PFSK-1 (cell line): ENCODE measurements at regions not wholly inside any gene's neighbourhood (a gene's known extent, or its start where the extent isn't known, plus 50 kb on each side); places are given as distances from the start of the nearest gene placed in this dataset.

Experiments
- FOXP2 ChIP-seq: optimal IDR thresholded peaks from 2 replicates; pipeline ENCODE3; 2011; ENCODE audit warnings: borderline replicate concordance, control low read depth, inconsistent platforms; ENCODE audit not compliant: insufficient read depth; ENCODE audit errors: extremely low read length, extremely low read depth
- POLR2AphosphoS5 ChIP-seq: IDR thresholded peaks from 2 replicates; pipeline ENCODE4 v1.6.1; 2012; ENCODE audit warnings: low read depth, mild to moderate bottlenecking, control low read depth, low read length, moderate library complexity
- SIN3A ChIP-seq: IDR thresholded peaks from 2 replicates; pipeline ENCODE4 v1.6.1; 2012; ENCODE audit warnings: mild to moderate bottlenecking, low read length, moderate library complexity, borderline replicate concordance; ENCODE audit not compliant: insufficient read depth
- TF ChIP-seq, protein P1 (sequence below), 2 experiments: IDR thresholded peaks; 2 replicates each; pipeline versions ENCODE4 v1.6.1 to v1.8.0; 2011 to 2012; ENCODE audit warnings: low read depth in 2 of 2, low read length in 2 of 2, control low read depth in 1 of 2, inconsistent platforms in 1 of 2, mild to moderate bottlenecking in 1 of 2, moderate library complexity in 1 of 2; ENCODE audit not compliant: insufficient read depth in 1 of 2

DNA sequence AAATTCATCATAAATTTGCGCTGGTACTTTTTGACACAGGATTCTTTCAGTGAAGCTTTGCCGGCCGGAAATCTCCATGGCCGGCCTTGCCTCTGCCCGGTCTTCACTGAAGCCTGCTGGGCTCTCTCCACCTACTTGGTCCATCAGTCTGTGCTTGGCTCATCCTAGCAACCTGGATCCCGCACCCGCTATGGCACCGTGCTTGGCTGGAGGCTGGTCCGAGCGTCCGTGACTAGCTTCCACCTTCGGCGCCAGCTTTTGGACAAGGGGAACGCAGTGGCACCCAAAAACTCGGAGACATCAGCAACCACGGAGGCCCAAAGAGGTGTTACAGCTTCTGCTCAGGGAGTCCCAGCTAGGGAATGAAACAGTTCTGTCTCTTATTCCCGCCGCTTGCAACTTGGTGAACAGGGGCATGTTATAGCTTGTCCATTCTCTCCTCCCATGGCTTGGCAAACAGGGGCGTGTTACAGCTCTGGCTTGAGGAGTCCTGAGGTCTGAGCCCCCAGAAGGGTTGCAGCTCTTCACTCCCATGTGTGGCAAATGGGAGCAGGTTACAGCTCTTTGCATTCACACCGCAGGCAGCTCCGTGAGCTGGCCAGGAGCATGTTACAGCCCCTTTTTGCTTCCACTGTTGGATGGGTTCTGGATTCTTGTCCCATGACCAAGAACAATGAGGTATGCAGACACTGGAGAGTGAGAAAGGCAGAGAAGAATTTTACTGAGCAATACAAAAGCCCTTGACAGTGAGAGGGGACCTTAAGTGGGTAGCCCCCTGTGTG is 204.2 kb downstream of the DIPK2A start:
- TF ChIP-seq POLR2AphosphoS5, result no peak
- TF ChIP-seq, protein P1, sequence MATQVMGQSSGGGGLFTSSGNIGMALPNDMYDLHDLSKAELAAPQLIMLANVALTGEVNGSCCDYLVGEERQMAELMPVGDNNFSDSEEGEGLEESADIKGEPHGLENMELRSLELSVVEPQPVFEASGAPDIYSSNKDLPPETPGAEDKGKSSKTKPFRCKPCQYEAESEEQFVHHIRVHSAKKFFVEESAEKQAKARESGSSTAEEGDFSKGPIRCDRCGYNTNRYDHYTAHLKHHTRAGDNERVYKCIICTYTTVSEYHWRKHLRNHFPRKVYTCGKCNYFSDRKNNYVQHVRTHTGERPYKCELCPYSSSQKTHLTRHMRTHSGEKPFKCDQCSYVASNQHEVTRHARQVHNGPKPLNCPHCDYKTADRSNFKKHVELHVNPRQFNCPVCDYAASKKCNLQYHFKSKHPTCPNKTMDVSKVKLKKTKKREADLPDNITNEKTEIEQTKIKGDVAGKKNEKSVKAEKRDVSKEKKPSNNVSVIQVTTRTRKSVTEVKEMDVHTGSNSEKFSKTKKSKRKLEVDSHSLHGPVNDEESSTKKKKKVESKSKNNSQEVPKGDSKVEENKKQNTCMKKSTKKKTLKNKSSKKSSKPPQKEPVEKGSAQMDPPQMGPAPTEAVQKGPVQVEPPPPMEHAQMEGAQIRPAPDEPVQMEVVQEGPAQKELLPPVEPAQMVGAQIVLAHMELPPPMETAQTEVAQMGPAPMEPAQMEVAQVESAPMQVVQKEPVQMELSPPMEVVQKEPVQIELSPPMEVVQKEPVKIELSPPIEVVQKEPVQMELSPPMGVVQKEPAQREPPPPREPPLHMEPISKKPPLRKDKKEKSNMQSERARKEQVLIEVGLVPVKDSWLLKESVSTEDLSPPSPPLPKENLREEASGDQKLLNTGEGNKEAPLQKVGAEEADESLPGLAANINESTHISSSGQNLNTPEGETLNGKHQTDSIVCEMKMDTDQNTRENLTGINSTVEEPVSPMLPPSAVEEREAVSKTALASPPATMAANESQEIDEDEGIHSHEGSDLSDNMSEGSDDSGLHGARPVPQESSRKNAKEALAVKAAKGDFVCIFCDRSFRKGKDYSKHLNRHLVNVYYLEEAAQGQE (IDR thresholded peaks at IDR 0.05; ENCODE audit: insufficient read depth in 1 of 2, low read depth in 2 of 2, low read length in 2 of 2), result no peak
- TF ChIP-seq SIN3A, result no peak
- no peak for TF ChIP-seq FOXP2
